ENCODE measurements at regions not wholly inside any gene's neighbourhood (a gene's known extent, or its start where the extent isn't known, plus 50 kb on each side); places are given as distances from the start of the nearest gene placed in this dataset.

DNA sequence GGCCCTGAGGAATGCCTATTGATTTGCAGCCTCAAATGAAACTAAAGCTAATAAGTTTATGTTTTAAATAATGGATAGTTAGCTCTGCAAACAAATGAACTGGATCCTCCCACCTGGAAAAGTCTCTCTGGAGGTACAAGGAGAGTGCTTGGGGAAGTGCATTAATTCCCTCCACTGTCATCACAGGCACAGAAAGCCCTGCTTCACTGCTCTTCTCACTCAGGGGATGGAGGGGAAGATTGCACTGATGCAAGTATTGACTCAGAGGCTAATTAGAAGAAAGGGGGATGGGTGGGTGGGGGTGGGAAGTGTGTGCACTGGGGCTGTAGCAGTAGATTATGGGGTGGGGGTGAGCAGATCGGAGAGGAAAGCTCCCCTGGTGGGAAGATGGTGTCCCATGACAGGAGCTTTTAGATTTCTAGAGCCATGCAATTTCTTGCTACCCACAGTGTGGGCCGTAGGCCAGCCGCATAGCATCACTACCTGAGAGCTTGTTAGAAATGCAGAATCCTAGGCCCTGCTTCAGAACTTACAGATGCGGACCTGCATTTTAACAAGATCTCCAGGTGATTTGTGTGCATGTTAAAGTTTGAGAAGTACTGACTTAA lies 163.9 kb downstream of the HIPK3 start:
- TF ChIP-seq EZH2 (IDR thresholded peaks at IDR 0.05; ENCODE audit: borderline replicate concordance), result no peak
- no peak for TF ChIP-seq EZH2phosphoT487 (IDR thresholded peaks at IDR 0.05; ENCODE audit: low read depth, severe bottlenecking, unreplicated experiment)
- no peak for TF ChIP-seq CTCF (IDR thresholded peaks at IDR 0.05; ENCODE audit: poor library complexity)
- H3K27me3 ChIP-seq, result peaks cover 8% of the 10 kb centered on the region
- H3K9me3 ChIP-seq (ENCODE audit: low read depth), result no peaks in the 10 kb centered on the region
- no peaks in the 10 kb centered on the region for H4K20me1 ChIP-seq (ENCODE audit: insufficient read depth, poor library complexity, severe bottlenecking)
- DNase-seq (ENCODE audit: low spot score), result no peak
- no peaks in the 10 kb centered on the region for H3K4me1 ChIP-seq (ENCODE audit: insufficient read depth)
- no peaks in the 10 kb centered on the region for H3K79me2 ChIP-seq
- 93% methylated on average over 3 of the region's 4 CpGs for WGBS (ENCODE audit: low lambda C conversion rate, missing lambda C conversion rate)
- no peak overlapping the region for H3K4me3 ChIP-seq
- H2AFZ ChIP-seq, result no peak overlapping the region
- no peak overlapping the region for H3K27ac ChIP-seq
- no peaks in the 10 kb centered on the region for H3K36me3 ChIP-seq (replicated peaks; ENCODE audit: insufficient read depth, low read depth)
- H3K4me2 ChIP-seq, result no peak overlapping the region
- H3K9me2 ChIP-seq (replicated peaks; ENCODE audit: insufficient read depth), result no peaks in the 10 kb centered on the region

DNA sequence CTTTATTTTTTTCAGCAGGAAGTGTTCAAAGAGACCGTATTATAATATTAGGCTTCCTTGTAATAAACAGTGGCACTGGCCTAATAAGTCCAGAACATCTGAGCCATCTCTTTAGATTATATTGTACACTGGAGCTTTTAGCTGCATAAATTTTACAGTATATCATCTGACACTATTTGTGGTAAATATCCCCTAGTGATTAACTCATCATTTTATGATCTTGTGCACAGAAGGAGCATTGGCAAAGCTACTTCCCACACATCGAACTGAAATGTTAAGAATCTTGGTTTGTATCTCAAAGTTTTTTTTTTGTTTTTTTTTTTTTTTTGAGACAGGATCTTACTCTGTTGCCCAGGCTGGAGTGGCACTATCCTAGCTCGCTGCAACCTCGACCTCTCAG lies 162.7 kb downstream of the HIPK3 start:
- DNase-seq (ENCODE audit: low spot score), result no peak
- Histone ChIP-seq H2AFZ (no peak overlapping the region), H3K9me3 (ENCODE audit: low read depth) (no peaks in the 10 kb centered on the region), H3K4me3 (no peak overlapping the region), H3K9me2 (replicated peaks; ENCODE audit: insufficient read depth) (no peaks in the 10 kb centered on the region), H3K27ac (no peak overlapping the region), H3K36me3 (replicated peaks; ENCODE audit: insufficient read depth, low read depth) (no peaks in the 10 kb centered on the region), H3K27me3 (peaks cover under 1% of the 10 kb centered on the region), H3K4me1 (ENCODE audit: insufficient read depth) (no peaks in the 10 kb centered on the region), H4K20me1 (ENCODE audit: insufficient read depth, poor library complexity, severe bottlenecking) (no peaks in the 10 kb centered on the region), H3K4me2 (no peak overlapping the region), H3K79me2 (no peaks in the 10 kb centered on the region)
- TF ChIP-seq CTCF (IDR thresholded peaks at IDR 0.05; ENCODE audit: poor library complexity) (no peak), EZH2phosphoT487 (IDR thresholded peaks at IDR 0.05; ENCODE audit: low read depth, severe bottlenecking, unreplicated experiment) (no peak), EZH2 (IDR thresholded peaks at IDR 0.05; ENCODE audit: borderline replicate concordance) (no peak)
- 96% methylated on average over 4 of the region's 4 CpGs for WGBS (ENCODE audit: low lambda C conversion rate, missing lambda C conversion rate)

- DNase-seq (ENCODE audit: low spot score), result no peak
- no peak overlapping the region for H3K27ac ChIP-seq
These were observed 159.9 kb downstream of the HIPK3 start for GRCh38 chr11:33417121-33417520.

More at GRCh38 chr11:33417121-33417520, 159.9 kb downstream of the HIPK3 start:
- Histone ChIP-seq H3K36me3 (replicated peaks; ENCODE audit: insufficient read depth, low read depth) (no peaks in the 10 kb centered on the region), H3K9me2 (replicated peaks; ENCODE audit: insufficient read depth) (no peaks in the 10 kb centered on the region), H3K4me3 (no peak overlapping the region), H3K79me2 (no peaks in the 10 kb centered on the region), H3K27me3 (peaks cover 9% of the 10 kb centered on the region), H2AFZ (no peak overlapping the region), H3K4me1 (ENCODE audit: insufficient read depth) (no peaks in the 10 kb centered on the region), H4K20me1 (ENCODE audit: insufficient read depth, poor library complexity, severe bottlenecking) (no peaks in the 10 kb centered on the region), H3K4me2 (no peak overlapping the region), H3K9me3 (ENCODE audit: low read depth) (no peaks in the 10 kb centered on the region)
- 96% methylated on average over 7 of the region's 7 CpGs for WGBS (ENCODE audit: low lambda C conversion rate, missing lambda C conversion rate)
- TF ChIP-seq EZH2 (IDR thresholded peaks at IDR 0.05; ENCODE audit: borderline replicate concordance) (no peak), EZH2phosphoT487 (IDR thresholded peaks at IDR 0.05; ENCODE audit: low read depth, severe bottlenecking, unreplicated experiment) (no peak), CTCF (IDR thresholded peaks at IDR 0.05; ENCODE audit: poor library complexity) (no peak)

Data from hepatocyte (in vitro differentiated cells).